ENCODE measurements at regions not wholly inside any gene's neighbourhood (a gene's known extent, or its start where the extent isn't known, plus 50 kb on each side); places are given as distances from the start of the nearest gene placed in this dataset.

GRCh38 chr18:68060871-68061270 is 544.4 kb upstream of the DSEL start:
- no peak overlapping the region for H3K23ac ChIP-seq (ENCODE audit: insufficient read length)
- H3K4me1 ChIP-seq (replicated peaks in 1 of 4; ENCODE audit: control insufficient read depth in 3 of 4, insufficient read depth in 4 of 4, low read length in 3 of 4) = no peaks in the 10 kb centered on the region
- H2AK5ac ChIP-seq (ENCODE audit: low read depth, low read length) = no peak overlapping the region
- no peak overlapping the region for H3K14ac ChIP-seq (ENCODE audit: insufficient read length)
- no peaks in the 10 kb centered on the region for H3K23me2 ChIP-seq (ENCODE audit: low read depth, low read length)
- ChIA-PET POLR2A (ENCODE audit: partially characterized antibody) (no interaction called here), CTCF (ENCODE audit: partially characterized antibody) (no interaction called here)
- H3K27me3 ChIP-seq (replicated peaks in 1 of 4; ENCODE audit: control insufficient read depth in 3 of 4, extremely low read depth in 1 of 4, insufficient read depth in 3 of 4, low read length in 3 of 4) = no peaks in the 10 kb centered on the region
- no peak overlapping the region for H3K9ac ChIP-seq (replicated peaks in 1 of 4; ENCODE audit: extremely low read depth in 1 of 4, low read depth in 3 of 4, low read length in 3 of 4)
- no peak overlapping the region for H3K4me2 ChIP-seq (ENCODE audit: insufficient read depth in 1 of 2, low read depth in 2 of 2, low read length in 2 of 2)
- no peak overlapping the region for H3K56ac ChIP-seq (replicated peaks; ENCODE audit: insufficient read length, low read depth, low read length)
- H3K18ac ChIP-seq (ENCODE audit: extremely low read depth, low read length) = no peak overlapping the region
- H3K9me3 ChIP-seq (ENCODE audit: insufficient read depth in 2 of 2, low read depth in 1 of 2, low read length in 1 of 2) = no peaks in the 10 kb centered on the region
- no peak overlapping the region for H4K8ac ChIP-seq (ENCODE audit: extremely low read depth, insufficient read depth, low read length)
- no peaks in the 10 kb centered on the region for H4K20me1 ChIP-seq (replicated peaks in 1 of 2; ENCODE audit: control insufficient read depth in 1 of 2, insufficient read depth in 2 of 2, low read length in 2 of 2)
- no peak overlapping the region for H3K27ac ChIP-seq (ENCODE audit: low read depth, low read length)
- H2AFZ ChIP-seq (ENCODE audit: low read length) = no peak overlapping the region
- no peak overlapping the region for H4K5ac ChIP-seq (ENCODE audit: insufficient read length, low read depth, low read length)
- DNase-seq (ENCODE audit: low read depth in 1 of 2, low spot score in 2 of 2) (no peak), FAIRE-seq (no peak)
- H3K79me2 ChIP-seq (ENCODE audit: control insufficient read depth in 1 of 2, insufficient read depth in 2 of 2, low read length in 2 of 2) = no peaks in the 10 kb centered on the region
- WGBS, 2 experiments (ENCODE audit: extremely low coverage in 1 of 2, insufficient coverage in 1 of 2, insufficient read length in 1 of 2, insufficient replicate concordance in 2 of 2, low coverage in 1 of 2, low lambda C conversion rate in 2 of 2, missing lambda C conversion rate in 1 of 2) = 94% methylated on average over 1 of the region's 1 CpG; no CpG with 5 or more reads in 1 of the 2 experiments
- H3K4ac ChIP-seq (replicated peaks; ENCODE audit: insufficient read length, low read depth, low read length) = no peak overlapping the region
- H3K79me1 ChIP-seq (ENCODE audit: low read depth, low read length) = no peaks in the 10 kb centered on the region
- H2BK20ac ChIP-seq (ENCODE audit: low read length) = no peak overlapping the region
- no peak overlapping the region for H3K4me3 ChIP-seq (ENCODE audit: extremely low read depth in 1 of 4, insufficient read depth in 2 of 4, low read depth in 3 of 4, low read length in 4 of 4)
- H2BK15ac ChIP-seq (ENCODE audit: low read length) = no peak overlapping the region
- no peak overlapping the region for H2BK120ac ChIP-seq (replicated peaks; ENCODE audit: low read depth, low read length)
- no peaks in the 10 kb centered on the region for H3K36me3 ChIP-seq (ENCODE audit: control insufficient read depth in 2 of 4, insufficient read depth in 4 of 4, low read length in 3 of 4)
- no peak overlapping the region for H2BK5ac ChIP-seq (ENCODE audit: low read depth, low read length)
- H2BK12ac ChIP-seq (ENCODE audit: low read depth, low read length) = no peak overlapping the region
- no peak overlapping the region for H4K91ac ChIP-seq (replicated peaks; ENCODE audit: insufficient read length, low read length)
- TF ChIP-seq TAF1 (IDR thresholded peaks at IDR 0.05; ENCODE audit: low read depth, low read length) = no peak
- no peak for TF ChIP-seq NANOG (IDR thresholded peaks at IDR 0.05; ENCODE audit: insufficient read depth, low read depth, low read length, poor library complexity, severe bottlenecking)
- no peak for TF ChIP-seq SP1 (IDR thresholded peaks at IDR 0.05; ENCODE audit: low read depth, low read length)
- no peak for TF ChIP-seq ATF2 (IDR thresholded peaks at IDR 0.05; ENCODE audit: low read length)
- TF ChIP-seq FOSL1 (IDR thresholded peaks at IDR 0.05; ENCODE audit: insufficient read depth, low read depth, low read length) = no peak
- no peak for TF ChIP-seq MAFK (IDR thresholded peaks at IDR 0.05; ENCODE audit: low read depth, low read length)
- TF ChIP-seq SIX5 (IDR thresholded peaks at IDR 0.05; ENCODE audit: low read depth, low read length) = no peak
- TF ChIP-seq SP2 (IDR thresholded peaks at IDR 0.05; ENCODE audit: low read length) = no peak
- no peak for TF ChIP-seq RFX5 (IDR thresholded peaks at IDR 0.05; ENCODE audit: borderline replicate concordance, low read depth, low read length)
- no peak for TF ChIP-seq TEAD4 (IDR thresholded peaks at IDR 0.05; ENCODE audit: low read depth, low read length)
- no peak for TF ChIP-seq EGR1 (IDR thresholded peaks at IDR 0.05; ENCODE audit: borderline replicate concordance, low read depth, low read length)
- no peak for TF ChIP-seq SIN3A (conservative IDR thresholded peaks at IDR 0.05 in 1 of 2, IDR thresholded peaks at IDR 0.05 in 1 of 2; ENCODE audit: low read depth in 1 of 2, low read length in 2 of 2)
- TF ChIP-seq MAX (IDR thresholded peaks at IDR 0.05) = no peak
- no peak for TF ChIP-seq NRF1 (IDR thresholded peaks at IDR 0.05; ENCODE audit: low read depth, low read length)
- no peak for TF ChIP-seq SIRT6 (IDR thresholded peaks at IDR 0.05; ENCODE audit: low read length)
